T-helper 1 cell treated with Interleukin-12 subunit alpha and Interleukin-12 subunit beta and Interleukin-4 antibody, amounts not matched to agents 30 ng/mL and 1 ng/mL, for 36 hours (primary cell): ENCODE measurements at regions not wholly inside any gene's neighbourhood (a gene's known extent, or its start where the extent isn't known, plus 50 kb on each side); places are given as distances from the start of the nearest gene placed in this dataset.

Source experiments
- intact Hi-C: fragments of 100-400 bp; cut with micrococcal nuclease; formaldehyde crosslinking; loops from one replicate; pipeline ENCODE4 v1.15.1; 2024

DNA sequence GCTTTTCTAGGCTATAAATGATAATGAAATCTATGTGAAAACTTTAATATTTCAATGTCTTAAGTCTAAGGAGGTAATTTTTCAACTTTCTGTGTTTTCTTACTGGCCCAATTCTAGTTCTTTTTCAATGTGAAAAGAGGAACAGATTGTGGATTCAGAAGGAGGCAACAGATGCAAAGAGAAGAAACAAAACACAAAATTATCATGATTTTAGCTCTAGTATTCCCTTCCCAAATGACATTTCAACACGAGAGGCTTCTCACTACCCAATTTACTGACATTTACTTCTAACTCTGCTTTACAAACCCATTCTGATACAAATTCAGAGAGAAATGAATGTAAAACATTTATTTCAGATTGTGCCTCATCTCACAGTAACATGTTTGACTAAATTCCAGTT lies 169.4 kb downstream of the WT1 start:
- intact Hi-C loops, result no loop called here

DNA sequence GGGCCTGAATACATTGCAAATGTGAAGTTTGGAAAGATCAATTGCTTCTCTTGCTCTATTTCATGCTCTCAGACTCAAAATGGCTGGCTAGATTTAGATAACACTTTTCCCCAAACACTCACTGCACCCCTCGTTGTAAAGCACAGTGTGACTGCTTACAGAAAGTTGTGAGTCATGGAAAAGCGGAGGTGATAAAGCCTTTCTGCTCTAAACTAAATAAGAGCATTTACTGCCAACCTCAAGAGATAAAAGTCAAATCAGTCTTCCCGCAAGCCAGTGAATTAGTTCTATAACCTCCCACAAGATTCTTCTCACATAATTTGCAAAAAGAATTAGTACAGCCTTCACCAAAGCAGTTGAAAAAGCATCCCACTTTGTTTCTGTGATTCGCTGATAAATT lies 168.7 kb downstream of the WT1 start:
- intact Hi-C loops, result no loop called here

DNA sequence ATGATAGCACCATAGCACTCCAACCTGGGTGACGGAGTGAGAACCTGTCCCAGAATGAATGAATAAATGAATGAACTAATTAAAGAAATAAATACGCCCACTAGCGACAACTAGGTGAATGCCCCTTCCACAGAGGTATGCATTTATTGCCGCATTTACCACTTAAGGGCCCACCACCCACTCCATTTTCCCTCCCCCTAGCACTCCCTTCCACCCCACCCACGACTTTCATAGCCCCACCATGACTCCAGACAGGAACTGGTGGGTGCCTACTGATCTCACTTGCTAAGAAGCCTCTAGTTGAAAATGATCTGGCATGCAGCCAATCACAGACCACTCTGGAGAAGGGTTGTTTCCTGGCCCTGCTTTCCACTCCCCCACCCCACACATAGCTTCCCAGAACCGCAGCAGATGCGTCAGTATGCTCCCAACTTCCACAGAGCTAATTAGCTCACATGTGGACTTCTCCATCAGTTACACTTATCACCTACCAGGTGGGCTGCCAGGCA lies 167.6 kb downstream of the WT1 start:
- intact Hi-C loops, result no loop called here

DNA sequence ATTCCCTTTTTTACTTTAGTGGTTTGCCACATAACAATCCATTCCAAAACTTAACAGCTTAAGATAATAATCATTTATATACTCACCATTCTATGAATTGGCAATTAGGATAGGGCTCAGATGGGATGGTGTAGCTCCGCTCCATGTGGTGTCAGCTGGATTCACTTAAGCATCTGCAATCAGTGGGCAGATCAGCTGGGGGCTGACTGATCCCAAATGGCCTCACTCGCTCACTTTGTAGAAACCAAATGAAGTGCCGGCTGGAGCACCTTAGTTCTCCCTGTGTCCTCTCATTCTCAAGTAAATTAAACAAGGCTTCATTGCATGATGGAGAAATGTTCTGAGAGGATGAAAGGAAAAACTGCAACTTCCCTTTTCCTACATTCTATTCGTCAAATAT lies 161.4 kb downstream of the WT1 start:
- intact Hi-C loops, result no loop called here

DNA sequence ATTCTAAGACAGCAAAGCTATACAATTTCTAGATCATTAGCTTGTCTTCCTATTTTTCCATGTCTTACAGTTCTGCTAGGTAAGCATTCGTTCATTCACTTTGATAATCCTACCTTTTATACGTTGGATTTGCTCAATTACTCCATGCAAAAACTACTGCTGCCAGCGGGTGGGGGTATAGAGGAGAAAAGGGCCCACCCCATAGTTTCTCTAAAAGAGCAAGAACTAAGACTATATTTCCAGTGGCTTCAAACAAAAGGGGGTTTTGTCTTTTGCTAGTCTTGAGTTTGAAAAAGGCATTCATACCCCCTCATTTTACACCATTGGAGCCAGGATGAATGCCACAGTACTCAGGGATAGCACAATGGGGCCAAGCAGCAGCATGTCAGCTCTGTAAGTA lies 155.7 kb downstream of the WT1 start:
- intact Hi-C loops, result no loop called here

DNA sequence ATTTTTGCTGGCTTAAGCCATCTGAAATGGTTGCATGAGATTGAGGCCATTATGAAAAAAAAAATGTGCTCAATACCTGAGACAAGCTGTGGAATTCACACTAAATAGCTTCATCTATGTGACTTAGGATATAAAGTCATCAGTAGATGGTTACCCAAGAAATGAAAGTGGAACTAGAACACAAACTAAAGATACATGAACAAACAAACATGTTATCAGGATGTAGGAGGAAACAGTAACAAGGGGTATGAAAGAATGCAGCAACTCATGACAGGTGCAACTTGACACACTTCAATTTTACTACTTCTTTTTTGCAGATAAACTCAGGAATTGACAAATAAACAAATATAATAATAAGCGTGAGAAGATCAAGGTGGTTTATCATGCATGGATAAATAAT lies 155.0 kb downstream of the WT1 start:
- intact Hi-C loops, result no loop called here

DNA sequence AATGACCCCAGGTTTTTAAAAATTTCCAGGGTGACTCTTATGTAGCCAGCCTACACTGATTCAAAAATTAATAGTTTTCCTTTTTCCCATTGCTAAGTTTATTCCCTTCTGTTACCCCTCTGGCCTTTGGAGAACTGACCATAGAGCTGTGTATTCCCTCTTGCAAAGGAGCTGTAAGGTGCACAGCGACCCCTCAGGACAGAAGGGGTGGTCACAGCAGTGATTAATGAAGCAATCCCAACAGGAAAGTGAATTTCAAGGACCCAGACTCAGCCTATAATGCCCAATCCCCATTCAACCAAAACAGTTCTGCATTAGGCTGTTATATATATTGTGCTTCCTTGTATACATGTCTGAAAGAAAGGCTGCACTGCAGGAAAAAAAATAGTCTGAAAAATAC lies 147.1 kb downstream of the WT1 start:
- intact Hi-C loops, result no loop called here

DNA sequence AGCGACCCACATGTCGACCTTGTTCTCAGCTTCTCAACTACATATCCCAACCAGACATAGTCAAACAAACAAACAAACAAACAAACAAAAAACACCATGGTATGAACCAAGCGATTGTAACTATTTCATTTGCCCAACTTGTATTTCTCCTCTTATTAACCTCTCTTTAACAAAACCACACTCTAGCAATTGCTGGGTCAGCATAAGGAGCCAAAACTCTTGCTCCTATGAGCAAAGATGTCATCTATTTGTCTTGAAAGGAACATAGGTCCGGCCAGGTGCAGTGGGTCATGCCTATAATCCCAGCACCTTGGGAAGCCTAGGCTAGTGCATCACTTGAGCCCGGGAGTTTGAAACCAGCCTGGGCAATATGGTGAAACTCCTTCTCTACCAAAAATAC lies 145.6 kb downstream of the WT1 start:
- intact Hi-C loops, result no loop called here

DNA sequence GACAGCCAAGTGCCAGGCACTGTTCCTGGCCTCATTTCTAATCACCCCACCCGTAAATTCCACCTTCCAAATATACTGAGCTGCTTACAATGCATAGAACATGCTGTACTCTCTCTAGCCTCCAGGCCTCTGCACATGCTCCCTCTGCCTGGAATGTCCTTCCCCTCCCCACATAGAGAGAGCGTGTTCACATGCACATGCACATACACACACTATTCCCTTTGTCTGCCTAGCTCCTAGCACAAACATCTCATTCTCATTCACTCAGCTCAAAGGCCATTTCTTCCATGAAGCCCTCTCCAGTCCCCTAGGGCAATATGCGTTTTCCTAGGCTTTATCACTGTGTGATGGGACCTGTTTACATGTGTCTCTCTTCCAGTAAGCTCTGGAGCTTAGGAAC lies 144.6 kb downstream of the WT1 start:
- intact Hi-C loops, result no loop called here

DNA sequence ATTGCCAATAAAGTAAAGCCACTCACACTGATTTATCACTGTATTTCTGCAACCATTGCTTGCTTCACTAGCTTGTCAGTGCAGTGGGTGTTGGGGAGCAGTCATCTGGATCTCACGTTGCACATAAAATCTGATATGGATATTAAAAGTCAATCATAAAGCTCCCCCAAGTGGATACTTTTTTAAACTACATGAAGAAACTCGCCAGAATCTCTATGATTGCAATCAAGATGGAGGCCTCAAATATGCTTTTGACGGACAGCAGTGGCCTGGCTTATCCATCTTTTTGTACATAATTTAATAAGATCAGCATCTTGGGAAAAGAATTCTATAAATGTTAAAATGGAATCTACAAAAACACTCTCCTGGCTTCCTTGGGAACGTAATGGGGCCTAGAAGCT lies 137.7 kb downstream of the WT1 start:
- intact Hi-C loops, result loop anchor here (1.0 kb wide), 1 partner anchor 245 kb away; no protein-coding TSS in a partner anchor

DNA sequence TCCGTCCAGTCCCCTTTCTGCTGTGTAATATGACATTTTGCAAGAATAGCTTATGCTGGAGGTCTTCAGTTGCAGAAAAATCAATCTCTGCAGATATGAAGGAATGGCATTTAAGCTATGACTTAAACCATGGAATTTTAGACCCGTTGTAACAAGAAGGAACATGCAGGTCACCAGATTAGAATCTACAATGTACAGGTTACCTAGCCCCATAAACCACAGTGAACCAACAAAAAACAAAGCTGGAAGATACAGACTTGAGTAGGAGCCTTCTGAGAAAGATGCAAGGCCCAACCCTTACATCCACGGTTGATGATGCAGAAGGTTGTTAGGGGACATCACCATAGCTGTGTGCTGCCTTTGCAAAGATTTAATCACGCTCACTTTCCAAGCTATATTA lies 132.5 kb downstream of the WT1 start:
- intact Hi-C loops, result no loop called here

DNA sequence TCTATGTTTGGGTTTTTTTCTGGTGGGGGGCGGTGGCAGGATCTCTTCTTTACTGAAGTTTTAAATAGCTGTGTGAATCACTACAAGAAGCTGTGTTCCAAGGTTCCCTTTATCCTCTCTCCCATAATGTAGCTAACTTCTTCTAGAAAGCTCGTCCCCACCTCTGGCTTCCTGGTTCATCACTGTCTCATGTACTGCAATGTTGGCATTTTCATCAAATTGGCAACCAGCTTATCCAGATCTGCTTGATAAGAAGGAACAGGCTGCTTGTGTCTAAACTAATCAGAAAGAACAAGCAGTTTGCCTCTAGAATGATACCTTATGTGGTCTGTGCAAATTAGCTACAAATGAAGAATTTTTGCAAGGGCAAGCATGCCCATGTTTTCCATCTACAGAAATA lies 130.8 kb downstream of the WT1 start:
- intact Hi-C loops, result no loop called here

DNA sequence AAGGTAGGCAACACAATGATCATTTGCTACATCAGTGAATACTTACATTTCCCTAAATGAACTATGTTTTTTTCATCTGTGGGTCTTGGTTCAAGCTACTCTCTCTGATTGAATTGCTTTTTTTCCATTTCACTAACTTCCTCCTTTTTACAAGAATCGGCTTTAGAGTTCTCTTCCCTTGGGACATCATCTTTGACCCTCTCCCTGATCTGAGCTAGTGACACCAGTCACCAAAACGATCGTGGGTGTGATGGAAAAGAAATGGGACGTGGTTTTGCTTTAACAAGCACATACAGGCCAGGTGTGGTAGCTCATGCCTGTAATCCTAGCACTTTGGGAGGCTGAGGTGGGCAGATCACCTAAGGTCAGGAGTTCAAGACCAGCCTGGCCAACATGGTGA lies 129.9 kb downstream of the WT1 start:
- intact Hi-C loops, result no loop called here

DNA sequence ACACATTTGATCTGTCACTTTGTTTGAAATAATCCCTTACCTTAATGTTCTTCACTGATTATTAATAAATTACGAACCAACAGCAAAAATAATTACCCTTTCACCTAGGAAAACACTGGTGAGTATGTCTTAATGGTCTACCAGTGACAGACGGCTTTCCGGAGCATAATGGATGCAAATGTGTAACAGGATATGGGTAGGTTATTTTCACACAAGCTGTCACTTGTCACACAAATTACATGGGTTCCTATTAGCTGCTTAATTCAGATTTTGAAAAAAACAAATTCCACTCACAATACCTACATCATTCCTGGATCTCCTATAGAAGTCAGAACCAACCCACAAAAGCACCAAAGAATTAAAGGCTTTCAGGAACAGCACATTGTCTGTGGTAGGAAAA lies 127.9 kb downstream of the WT1 start:
- intact Hi-C loops, result no loop called here

DNA sequence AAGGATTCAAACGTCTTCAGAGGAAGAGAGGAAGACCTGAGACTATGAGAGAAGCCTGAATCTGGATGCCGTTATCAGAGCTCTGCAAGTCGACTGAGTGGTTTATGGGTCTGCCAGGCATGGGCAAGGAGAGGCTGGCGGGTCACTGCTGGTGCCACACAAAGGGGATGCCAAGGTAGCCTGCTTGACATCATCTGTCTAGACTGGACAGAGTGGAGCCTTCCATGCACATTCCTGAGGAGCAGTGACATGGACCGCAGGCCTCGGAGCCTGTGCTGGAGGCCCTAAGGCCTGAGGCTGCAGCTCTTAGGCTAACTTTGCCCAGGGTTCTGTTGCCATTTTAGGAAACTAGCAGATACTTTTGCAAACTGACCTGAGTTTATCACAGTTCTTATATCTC lies 127.4 kb downstream of the WT1 start:
- intact Hi-C loops, result no loop called here

DNA sequence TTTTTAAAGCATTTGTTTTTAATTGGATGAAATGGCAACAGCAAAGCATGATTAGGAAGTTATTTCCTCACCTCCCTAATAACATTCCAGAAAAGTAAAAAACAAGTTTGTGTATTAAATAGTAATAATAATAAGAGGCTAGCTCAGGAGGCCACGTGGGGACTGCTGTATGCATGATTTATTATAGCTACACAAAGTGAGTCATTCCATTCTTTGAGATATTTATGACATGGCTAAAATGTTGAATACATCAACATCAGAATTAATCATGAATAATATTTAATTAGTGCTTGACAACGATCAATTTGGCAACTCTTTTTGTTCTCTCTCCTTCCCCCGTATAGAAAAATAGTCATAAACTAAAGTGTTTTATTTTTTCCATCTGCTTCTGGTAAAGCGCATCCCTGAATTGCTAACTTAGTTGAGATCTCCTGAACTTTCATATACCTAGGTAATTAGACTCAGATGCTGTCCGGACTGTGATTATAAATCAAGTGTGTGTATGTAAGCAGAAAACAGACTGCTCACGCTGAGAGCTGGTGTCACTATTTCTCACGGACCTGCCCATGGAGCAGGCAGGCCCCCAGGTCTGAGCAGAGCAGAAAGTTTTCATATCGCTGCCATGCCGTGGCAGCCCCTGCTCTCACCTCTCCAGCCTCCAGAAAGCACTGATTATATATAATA lies 125.7 kb downstream of the WT1 start:
- intact Hi-C loops, result no loop called here

DNA sequence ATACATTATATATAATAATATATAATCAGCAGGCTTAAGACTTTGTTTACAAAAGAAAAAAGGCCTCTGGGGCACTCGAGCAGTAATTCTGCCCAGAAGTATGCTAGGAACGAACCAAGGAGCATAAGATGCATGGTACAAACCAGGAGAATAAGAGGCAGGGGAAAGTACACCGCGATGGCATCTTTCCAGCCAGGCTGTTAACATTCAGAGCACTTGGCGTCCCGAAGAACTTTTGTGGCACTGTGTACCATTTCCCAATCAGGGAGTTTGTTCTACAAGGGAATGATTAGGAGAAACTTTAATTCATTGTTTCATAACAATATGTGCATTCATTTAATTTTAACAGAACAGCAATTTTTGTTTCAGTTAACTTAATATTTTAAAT lies 125.1 kb downstream of the WT1 start:
- intact Hi-C loops, result no loop called here

DNA sequence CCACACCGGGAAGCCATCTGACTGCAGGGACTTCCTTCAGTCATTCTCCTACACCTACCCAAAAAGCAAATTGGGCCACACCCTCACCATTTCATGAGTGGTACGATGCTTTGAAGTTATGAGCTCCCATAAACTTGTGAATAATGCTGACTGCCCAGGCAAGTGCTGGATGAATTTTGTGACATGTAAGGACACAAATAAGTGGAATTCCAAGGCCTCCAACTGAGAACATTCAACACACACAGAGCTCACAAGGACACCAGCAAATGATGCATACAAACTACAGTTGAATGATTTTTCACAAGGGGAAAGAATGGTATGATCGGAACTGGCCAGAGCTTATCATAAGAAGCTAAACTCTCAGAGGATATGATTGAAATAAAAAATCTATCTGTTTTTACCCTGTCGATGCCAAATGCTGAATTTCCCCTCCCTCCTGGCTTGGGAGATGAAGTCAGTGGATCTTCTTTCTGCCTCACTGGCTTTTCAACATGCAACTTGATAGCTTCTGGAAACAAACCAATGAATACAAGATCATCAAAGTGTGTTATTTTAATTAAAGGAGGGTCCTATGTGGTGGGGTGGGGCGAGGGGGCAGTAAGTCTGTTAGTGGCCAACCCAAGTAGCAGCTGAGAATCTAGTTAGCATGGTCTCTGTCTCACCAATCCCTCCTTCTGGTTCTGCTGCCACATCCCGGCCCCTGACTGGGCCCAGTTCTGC lies 123.8 kb downstream of the WT1 start:
- intact Hi-C loops, result no loop called here

DNA sequence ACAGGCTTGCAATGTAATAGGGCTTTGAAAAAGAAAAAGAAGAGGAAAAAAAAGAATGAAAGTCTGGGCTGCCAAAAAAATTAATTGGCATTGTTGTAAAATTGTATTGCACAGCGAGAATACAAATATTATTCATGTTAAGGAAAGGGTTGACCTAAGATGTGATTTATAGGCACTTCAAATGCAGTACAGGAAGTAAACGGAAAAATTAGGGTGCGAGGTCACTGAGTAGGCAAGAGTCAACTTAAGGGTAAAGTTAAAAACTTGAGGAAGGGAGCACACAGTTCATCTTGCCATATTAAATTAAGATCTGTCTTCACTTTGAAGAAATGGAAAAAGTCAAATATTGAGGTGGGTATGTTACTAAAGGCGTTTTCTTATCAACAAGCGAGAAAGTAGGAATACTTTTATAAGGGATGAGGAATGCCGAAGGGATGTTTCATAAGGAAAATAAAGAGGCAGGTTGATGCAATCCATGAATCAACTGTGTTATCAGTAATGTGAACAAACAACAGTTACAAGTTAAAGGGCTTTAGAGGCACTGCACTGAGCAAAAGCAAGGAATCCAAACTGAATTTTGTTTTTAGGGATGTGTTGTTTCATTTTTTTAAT lies 123.0 kb downstream of the WT1 start:
- intact Hi-C loops, result no loop called here

DNA sequence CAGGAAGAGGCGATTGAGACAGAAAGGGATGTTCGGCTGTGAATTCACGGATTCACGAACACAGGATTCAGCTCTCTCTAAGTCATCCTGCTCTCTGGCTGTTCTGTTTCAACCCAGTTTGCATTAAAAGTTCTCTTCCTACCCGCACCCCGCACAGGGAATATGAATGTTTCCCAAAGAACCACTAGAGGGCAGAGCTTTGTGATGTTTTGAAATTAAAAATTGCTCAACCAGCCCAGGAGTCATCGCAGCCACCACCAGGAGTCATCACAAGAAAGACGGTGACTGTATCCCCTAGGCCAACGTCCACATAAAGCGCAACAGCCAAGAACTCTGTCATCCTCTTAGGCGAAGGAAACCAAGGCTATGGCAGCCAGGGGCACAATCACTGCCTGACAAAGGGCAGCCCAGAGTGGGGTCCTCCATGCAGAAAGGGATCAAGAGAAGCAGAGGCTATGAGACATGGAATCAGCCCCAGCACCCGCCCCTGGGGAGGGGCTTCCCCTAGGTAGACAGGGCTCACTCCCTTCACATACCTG lies 122.4 kb downstream of the WT1 start:
- intact Hi-C loops, result no loop called here

DNA sequence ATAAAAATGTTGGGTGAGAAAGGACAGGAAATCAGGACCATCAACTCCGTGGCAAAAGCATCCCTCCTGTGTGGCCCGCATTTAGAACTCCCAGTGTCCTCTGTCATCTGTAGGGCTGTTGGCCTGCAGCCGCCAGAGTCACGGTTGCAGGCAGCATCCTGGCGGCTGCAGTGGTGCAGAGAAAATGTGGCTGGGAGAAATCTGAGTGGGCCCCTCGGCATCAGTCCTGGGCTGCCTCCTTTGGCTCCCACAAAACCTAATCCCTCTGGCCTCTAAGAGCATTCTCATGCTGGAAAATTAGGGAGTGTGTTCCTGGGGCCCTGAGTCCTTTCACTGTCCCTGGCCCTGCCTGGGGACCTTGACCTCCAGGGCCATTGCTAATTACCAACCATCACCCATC lies 121.9 kb downstream of the WT1 start:
- intact Hi-C loops, result no loop called here

DNA sequence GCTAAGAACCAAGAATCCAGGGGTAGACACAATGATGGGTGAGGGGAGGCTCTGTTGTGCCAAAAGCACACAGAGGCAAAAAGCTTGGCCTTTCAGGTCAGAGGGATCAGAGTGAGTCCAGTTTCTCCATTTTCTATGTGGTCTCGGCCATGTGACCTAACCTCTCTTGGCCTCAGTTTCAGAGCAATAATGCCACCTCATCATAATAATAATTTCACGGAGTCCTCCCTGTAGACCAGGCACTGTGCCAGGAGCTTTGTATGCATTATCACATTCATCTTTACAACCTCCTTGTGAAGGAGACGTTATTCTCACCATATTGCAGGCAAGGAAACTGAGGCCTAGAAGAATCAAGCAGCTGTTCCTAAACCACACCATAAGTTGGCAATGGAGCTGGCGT lies 120.2 kb downstream of the WT1 start:
- intact Hi-C loops, result no loop called here
